ENCODE measurements at regions not wholly inside any gene's neighbourhood (a gene's known extent, or its start where the extent isn't known, plus 50 kb on each side); places are given as distances from the start of the nearest gene placed in this dataset.

DNA sequence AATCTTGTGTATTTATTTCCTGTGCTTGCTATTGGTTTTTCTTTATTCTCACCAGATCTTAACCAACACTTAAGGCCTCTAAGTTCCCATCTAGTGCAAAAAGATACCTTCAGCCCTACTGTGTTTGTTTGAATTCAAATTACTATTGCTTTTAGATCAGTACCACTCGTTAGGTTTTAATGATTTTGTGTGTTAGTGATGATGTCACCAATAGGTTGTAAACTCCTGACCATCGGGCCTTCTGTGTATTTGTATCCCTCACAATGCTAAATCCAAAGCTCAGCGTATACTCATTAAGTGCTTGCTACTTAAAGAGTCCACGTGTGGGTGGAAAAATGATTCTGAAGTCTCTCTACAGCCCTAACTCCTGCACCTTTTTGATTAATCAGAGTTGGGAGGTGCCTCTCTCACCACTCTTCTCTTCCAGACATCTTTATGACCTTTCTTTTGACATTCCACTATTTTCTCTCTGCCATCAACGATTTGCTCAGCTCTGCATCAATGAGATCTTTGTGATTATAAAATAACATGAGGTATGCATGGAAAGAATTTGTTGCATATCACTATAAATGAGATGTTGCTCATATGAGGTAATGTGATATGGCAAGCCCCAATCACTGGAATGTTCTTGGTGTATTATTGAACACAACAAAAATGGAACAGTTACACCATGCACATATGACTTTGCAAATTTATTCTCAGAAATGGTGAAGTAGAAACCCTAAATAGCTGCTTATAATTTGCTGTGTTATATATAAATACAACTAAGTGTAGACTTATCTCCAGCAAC, 55.1 kb upstream of the LAMA2 start:
- no peak for DNase-seq

DNA sequence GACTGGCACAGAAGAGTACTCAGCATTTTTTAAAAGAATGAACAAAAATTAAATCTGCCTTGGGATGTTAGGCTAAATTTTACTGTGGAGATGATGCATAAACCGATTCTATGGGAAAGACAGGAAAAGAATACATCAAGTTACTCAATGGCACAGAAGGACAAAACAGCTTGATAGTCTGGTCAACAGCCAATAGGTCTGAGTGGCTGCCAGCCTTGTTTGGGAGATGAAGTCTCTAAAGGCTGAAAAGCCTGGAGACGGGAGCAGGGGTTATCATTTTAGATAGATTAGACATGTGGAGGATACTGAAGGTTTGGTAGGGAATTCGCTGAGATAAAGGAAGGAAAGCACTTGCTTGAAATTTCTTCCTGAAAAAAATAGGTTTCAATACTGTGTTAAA, 56.3 kb upstream of the LAMA2 start:
- no peak for DNase-seq

DNA sequence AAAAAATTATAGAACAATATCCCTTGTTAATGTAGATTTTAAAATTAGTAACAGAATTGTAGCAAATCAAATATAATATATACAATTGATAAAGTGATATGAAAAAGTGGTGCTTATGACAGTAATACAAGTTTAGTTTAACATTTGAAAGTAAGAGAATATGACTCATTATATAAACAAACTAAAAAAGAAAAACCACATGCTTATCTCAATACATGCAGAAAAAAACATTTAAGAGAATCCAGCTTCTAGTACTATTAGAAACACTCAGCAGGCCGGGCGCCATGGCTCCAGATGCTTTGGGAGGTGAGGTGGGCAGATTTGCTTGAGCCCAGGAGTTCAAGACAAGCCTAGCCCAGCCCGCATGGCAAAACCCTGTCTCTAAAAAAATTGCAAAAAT, 60.7 kb upstream of the LAMA2 start:
- no peak for DNase-seq

DNA sequence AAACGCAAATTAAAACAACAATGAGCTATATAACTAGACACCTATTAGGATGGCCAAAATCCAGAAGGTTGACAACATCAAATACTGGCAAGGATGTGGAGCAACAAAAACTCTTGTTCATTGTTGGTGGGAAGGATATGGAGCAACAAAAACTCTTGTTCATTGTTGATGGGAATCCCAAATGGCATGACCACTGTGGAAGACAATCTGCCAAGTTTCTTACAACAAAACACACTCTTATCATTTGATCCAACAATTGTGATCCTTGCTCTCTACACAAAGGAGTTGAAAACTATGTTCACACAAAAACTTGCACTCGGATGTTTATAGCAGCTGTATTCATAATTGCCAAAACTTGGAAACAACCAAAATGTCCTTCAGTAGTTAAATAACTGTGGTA, 61.8 kb upstream of the LAMA2 start:
- no peak for DNase-seq

DNA sequence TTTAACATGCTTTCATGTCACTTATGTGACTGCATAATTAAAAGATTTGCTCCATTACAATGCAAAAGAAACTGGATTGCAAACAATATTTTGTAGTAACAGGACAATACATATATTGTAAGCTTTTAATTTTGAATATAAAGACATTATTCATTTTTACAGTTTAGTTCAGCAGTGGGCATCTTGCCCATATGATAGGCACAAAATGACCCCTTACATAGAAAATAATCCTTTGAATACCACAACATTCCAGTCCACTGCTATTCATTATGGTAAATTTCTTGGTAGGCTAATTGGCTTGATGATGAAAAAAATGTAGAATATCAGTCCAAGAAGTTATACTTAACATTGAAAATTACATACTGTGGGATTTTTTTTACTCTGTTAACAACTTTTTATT, 74.1 kb upstream of the LAMA2 start:
- no peak for DNase-seq

DNA sequence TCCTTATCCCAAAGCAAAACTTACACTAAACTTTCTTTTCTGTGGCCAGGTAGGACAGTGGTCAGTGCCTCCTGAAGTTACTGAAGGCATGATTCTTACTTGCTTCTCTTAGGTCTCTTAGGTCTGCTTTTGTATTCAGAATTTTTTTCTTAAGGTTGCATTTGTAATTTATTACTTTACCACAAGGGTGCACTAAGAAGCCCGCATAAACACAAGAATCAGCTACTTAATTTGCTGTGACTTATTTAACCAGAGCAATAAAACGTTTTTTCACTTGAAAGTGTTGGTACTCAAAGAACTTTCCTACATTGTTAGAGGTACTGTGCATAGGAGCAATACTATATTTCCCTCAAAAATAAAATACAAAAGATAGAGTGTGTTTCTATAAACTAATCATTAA, 75.4 kb upstream of the LAMA2 start:
- no peak for DNase-seq

DNA sequence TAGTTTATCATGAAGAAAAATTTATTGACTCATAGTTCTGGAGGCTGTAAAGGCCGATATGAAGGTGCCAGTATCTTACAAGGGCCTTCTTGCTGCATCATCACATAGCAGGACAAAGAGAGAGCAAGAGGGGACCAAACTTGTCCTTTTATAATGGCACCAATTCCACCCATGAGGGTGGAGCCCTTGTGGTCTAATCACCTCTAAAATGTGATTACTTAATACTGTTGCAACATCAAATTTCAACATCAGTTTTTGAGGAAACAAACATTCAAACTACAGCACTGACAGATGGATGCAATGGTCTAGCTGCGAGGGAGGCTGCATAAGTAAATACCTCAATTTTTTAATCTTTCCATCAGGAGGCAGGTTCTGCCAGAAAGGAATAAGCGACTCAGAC, 76.7 kb upstream of the LAMA2 start:
- DNase-seq, result no peak

DNA sequence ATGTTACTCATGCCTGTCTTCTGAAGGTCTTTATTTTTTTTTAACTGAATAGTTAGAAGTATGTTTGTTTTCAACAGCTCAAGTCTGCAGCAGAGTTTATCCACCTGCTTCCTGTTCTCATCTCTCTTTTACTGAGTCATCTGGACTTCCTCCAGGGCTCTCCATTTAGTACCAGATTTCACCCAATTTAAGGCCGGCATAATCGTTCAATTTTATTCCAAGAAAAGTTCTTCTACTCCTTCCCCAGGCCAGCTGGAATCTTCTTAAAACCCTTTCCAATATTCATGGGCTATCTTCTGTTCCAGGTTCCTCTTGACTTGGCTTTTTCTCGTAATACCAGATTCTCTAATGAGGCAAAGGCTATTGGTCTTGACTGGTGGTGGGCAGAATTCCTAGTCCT, 79.0 kb upstream of the LAMA2 start:
- DNase-seq, result no peak

DNA sequence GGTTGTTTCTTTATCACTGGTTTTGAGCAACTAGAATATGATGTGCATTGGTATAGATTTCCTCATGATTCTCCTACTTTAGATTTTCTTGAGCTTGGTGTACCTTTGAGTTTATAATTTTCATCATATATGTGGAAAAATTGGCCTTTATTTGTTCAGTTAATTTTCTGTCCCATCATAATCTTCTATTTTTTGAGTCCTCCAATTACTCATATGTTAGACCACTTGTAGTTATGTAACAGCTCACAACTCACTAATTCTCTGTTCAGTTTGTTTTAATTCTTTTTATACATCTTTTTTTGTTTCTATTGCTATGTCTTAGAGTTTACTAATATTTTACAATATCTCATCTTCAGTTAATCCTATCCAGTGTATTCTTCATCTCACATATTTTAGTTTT, 81.3 kb upstream of the LAMA2 start:
- no peak for DNase-seq

DNA sequence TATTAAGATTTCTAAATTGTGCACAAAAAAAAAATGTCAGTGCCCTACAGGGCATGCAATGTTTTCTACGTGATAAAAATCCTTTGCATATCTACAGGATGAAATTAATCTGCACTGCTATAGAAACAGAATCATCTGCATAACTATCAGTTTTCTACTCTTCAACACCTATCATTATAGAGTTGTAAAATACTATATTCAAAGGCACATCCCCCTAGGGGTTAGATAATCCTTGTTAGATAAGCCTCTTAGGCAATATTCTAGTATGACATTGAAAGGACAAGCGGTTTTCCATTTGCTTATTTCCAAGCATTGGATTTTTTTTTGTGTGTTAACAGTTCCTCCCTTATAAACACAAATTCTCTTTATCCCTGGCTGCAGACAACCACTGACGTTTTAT, 98.7 kb upstream of the LAMA2 start:
- no peak for DNase-seq

DNA sequence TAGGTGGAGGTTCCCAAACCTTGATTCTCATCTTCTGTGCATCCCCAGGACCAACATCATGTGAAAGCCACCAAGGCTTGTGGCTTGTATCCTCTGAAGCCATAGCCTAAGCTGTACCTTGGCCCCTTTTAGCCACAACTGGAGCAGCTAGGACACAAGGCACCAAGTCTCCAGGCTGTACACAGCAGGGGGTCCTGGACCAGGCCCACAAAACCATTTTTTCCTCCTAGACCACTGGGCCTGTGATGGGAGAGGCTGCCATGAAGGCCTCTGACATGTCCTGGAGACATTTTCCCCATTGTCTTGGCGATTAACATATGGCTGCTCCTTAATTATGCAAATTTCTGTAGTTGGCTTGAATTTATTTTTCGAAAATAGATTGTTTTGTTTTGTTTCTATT, 114.8 kb upstream of the LAMA2 start:
- DNase-seq, result no peak

DNA sequence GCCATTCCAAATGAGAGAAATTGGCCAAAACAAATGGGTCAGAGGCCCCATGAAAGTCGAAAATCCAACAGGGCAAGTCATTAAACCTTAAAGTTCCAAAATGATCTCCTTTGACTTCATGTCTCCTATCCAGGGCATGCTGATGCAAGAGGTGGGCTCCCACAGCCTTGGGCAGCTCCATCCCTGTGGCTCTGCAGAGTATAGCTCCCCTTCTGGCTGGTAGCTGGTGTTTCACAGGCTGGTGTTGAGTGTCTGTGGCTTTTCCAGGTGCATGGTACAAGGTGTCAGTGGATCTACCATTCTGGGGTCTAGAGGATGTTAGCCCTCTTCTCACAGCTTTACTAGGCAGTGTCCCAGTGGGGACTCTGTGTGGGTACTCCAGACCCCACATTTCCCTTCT, 115.2 kb upstream of the LAMA2 start:
- no peak for DNase-seq

DNA sequence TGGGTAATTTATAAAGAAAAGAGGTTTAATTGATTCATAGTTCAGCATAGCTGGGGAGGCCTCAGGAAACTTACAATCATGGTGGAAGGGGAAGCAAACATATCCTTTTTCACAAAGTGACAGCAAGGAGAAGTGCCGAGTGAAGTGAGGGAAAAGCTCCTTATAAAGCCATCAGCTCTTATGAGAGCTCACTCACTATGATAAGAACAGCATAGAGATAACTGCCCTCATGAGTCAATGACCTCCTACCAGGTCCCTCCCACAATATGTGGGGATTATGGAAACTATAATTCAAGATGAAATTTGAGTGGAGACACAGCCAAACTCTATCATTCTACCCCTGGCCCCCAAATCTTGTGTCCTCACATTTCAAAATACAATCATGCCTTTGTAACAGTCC, 115.8 kb upstream of the LAMA2 start:
- DNase-seq, result no peak

DNA sequence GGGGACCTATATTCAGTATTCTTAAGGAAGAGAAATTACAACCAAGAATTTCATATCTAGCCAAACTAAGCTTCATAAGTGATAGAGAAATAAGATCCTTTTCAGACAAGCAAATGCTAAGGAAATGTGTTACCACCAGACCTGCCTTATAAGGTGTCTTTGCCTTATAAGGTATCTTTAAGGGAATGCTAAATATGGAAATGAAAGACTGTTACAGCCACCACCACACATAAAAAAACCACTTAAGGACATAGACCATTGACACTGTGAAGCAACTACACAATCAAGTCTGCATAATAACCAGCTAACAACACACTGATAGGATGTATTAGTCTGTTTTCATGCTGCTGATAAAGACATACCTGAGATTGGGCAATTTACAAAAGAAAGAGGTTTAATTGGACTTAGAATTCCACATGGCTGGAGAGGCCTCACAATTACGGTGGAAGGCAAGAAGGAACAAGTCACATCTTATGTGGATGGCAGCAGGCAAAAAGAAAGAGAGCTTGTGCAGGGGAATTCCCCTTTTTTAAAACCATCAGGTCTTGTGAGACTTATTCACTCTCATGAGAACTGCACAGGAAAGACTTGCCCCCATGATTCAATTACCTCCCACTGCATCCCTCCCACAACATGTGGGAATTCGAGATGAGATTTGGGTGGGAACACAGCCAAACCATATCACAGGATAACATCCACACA, 119.2 kb upstream of the LAMA2 start:
- no peak for DNase-seq

DNA sequence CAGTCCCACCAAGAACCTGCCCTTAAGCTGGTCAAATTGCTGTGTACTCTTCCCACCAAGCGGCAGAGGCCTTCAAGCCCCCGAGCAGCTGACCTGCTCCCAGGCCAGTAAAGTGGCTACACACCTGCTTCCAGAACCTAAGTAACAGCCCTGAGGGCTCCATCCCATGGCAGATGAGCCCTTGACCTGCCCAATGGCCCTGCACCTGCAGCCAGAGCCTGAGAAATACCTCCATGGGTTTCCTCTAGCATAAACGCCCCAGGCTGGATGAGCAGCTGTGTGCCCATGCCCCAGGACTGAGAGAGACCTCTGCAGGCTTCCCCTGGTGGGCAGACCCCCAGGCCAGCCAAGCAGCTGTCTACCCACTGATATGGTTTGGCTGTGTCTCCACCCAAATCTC, 123.0 kb upstream of the LAMA2 start:
- DNase-seq, result no peak

DNA sequence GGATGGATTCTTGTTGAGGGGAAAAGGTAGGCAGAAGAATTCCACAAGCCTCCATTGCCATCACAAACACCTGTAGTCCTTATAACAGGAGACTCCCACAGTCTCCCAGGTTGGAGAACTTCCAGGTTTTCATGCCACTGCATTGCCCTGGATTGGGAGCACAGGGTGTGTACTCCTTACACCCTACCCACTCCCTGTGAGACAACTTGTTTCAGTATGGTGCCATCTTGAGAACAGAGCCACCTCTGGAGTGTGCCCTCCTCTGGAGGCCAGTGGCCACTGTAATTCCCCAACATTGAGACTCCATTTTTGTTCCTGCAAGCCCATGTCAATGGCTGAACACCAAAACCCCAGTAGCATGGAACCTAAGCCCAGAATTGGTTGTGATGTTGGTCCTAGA, 123.5 kb upstream of the LAMA2 start:
- DNase-seq, result no peak

DNA sequence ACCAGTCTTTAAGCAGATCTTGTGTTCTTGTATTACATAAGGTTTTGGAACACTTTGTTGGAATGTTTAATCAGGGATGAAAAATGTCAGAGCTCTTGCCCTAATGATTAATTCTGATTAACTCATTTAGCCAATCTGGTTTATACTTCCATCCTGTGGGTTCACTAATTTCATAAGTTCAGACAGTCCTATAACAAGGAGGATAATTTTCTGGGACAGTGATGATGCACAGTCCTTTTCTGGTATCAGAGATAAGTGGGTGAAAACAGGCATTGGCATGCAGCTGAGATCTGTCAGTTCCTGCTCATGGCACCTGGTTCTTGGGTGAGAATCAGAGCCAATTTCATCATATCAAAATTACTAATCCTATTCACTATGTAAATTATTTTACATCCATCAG, 125.0 kb upstream of the LAMA2 start:
- DNase-seq, result no peak

DNA sequence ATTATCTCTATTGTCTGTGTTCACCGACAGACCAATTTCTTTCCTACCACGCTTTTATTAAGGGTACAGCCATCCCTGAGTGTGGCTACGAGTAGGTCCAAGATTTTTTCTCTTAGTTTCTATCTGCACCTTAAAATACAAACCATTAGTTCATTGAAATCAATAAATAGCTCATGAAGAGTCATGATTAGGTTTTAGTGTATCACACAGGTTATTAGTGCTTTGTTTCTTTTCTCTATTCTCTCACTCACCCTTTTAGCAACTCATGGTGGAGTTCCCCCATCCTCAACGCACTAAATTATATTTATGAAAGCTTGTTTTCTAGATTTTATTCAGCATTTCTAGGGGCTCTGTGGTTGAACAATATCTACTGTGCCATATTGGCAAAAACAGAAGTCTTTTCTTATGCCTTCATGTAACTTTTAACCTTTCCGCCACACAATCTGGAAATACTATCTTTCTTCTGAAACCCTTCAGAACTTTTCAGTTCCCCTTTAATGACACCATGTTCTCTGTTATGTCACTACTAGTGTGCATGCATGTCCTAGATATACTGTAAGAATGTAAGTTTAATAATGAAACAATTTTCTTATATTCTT, 128.2 kb upstream of the LAMA2 start:
- no peak for DNase-seq

DNA sequence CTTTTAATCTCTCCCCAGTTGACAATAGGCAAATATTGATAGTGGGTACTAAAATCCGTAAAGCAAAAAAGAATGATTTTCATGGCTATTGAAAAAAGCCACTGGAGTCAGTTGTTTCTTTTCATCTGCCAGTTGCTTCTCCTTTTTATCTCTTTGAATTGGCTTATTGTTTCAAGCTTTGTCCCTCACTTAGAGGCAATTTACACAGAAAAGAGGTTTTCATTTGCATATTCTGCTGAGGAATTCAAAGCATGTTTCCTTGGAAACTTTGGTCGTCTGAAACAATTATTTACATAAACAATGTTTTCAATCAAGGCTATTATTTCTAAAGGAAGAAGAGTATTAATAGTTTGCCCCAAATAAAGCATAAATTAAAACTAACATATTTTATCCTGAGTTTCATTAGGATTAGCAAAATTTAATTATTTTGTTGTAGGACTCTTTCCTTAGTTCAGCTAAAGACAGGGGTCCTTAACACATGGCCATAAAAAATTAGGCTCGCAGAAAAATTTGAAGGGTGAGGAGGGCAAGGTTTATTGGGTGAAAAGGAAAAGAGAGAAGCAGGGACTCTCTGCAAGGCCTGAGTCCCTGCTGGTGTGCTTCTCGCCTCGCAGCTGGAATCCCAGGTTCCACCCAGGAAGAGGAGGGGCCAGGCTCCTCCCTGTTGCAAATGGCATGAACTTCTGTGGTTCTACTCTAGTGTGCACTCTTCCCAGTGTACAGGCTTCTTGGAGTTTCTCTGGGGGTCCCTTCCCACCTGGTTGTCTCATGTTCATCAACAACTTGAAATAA, 138.8 kb upstream of the LAMA2 start:
- no peak for DNase-seq

DNA sequence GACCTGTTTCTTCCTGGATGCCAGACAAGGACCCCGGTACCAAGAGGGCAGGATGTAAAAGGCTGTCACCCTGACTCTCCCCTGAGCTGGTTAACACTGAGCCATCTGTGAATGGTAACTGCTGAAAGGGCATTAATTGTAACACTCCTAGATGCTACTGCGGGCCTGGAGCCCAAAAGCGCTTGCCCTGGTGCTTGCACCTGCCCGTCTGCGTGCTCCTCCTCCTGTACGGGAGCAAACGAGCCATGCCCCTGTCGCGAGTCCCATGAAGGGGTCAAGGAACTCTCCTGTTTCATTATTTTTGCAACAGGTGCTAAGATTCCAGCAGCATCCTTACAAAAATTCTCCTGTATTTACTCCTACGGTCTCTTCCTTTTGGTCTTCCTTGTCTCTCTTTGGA, 140.0 kb upstream of the LAMA2 start:
- no peak for DNase-seq

DNA sequence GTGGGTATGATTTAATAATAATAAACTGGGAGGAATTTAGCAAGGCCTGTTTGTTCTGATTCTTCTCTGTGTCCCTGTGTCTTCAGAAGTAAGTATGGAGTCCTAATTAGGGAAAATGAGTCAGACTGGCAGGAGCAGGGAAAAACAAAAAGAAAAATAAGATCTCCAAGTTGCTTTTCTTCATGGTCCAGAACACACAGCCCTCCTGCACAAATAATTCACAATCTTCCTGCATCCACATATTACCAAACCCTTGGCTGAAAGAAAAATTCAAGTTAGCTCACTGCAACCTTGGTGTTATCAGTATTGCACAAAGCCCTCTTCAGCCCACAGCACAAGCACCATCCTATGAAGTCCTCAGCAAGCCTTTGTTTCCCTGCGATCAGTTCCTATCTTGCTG, 142.0 kb upstream of the LAMA2 start:
- no peak for DNase-seq

DNA sequence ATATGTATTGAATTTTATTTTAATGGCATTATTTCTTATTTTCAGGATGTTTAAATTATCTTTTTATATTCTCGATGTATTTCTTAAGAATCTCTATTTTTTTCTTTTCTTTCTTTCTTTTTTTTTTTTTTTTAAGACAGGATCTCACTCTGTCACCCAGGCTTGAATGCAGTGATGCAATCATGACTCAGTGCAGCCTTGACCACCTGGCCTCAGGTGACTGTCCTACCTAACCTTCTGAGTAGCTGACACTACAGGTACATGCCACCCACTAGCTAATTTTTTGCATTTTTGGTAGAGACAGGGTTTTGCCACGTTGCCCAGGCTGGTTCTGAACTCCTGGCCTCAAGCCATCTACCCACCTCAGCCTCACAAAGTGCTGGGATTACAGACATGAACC, 143.8 kb upstream of the LAMA2 start:
- no peak for DNase-seq

DNA sequence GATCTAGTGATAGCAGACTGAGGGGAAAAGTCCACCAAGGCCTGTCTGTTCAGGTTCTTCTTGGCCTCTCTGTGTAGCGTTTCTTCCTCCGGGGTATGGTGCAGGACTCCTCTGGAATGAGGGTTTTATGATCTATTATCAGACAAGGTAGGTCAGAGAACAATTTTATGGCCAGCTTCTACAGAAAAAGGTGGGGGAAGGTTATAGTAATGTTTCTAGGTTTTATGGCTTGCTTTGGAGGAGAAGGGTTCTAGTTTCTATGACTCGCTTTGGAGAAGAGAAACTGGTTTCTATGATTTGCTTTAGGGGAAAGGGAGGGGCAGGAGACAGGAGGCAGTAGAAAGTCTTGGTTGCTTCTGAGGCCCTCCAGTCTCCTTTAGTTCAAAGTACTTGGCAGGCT, 144.8 kb upstream of the LAMA2 start:
- no peak for DNase-seq

DNA sequence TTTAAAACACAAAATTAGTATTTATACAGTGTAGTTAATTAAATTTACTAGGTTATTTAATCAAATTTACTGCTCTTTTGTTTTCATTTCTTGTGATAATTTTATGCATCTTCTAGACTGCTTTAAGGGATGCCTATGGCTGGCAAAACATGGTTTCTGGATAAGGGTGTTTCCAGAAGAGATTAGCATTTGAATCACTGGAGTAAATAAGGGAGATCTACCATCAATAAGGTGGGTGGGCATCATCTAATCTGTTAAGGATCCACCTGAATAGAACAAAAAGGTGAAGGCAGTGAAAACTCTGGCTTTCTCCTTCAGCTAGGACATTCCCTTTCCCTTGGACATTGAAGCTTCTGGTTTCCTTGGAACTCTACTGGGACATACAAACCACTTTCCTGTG, 146.2 kb upstream of the LAMA2 start:
- no peak for DNase-seq

Data from CD4-positive, alpha-beta T cell treated with Interleukin-6 for 4 hours (primary cell).